ENCODE measurements at regions not wholly inside any gene's neighbourhood (a gene's known extent, or its start where the extent isn't known, plus 50 kb on each side); places are given as distances from the start of the nearest gene placed in this dataset.

DNA sequence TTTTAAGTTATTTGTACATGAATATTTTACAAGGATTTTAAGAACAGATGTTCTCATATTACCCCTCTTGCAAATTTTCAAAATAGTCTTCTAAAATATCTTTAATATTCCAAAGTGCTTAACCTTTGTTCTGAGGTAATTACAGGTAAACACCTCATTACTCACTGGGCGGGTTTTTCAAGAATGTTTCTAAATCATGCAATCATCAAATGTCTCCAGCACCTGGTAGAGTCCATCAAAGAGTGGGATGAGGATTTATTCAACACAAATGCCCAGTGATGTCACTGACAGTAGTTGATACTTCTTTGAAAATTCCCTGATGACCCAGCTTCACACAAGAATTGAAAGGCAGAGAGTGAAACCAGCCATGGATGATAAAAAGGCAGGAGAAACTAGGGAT, 114.4 kb downstream of the SEC61B start:
- TF ChIP-seq, protein P1, sequence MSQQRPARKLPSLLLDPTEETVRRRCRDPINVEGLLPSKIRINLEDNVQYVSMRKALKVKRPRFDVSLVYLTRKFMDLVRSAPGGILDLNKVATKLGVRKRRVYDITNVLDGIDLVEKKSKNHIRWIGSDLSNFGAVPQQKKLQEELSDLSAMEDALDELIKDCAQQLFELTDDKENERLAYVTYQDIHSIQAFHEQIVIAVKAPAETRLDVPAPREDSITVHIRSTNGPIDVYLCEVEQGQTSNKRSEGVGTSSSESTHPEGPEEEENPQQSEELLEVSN (IDR thresholded peaks at IDR 0.05; ENCODE audit: borderline replicate concordance, low read depth), result no peak
- no peak for TF ChIP-seq CHD2 (IDR thresholded peaks at IDR 0.05; ENCODE audit: low read length, partially characterized antibody)
- no peak for TF ChIP-seq POLR2AphosphoS2 (conservative IDR thresholded peaks at IDR 0.05; ENCODE audit: low read length)
- no peak for TF ChIP-seq CBX8 (IDR thresholded peaks at IDR 0.05)
- TF ChIP-seq, protein P2, sequence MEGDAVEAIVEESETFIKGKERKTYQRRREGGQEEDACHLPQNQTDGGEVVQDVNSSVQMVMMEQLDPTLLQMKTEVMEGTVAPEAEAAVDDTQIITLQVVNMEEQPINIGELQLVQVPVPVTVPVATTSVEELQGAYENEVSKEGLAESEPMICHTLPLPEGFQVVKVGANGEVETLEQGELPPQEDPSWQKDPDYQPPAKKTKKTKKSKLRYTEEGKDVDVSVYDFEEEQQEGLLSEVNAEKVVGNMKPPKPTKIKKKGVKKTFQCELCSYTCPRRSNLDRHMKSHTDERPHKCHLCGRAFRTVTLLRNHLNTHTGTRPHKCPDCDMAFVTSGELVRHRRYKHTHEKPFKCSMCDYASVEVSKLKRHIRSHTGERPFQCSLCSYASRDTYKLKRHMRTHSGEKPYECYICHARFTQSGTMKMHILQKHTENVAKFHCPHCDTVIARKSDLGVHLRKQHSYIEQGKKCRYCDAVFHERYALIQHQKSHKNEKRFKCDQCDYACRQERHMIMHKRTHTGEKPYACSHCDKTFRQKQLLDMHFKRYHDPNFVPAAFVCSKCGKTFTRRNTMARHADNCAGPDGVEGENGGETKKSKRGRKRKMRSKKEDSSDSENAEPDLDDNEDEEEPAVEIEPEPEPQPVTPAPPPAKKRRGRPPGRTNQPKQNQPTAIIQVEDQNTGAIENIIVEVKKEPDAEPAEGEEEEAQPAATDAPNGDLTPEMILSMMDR (IDR thresholded peaks at IDR 0.05), result no peak
- no peak for TF ChIP-seq JUN (IDR thresholded peaks at IDR 0.05)
- no peak for TF ChIP-seq POLR2A (IDR thresholded peaks at IDR 0.05; ENCODE audit: low read length)
- no peak for TF ChIP-seq EP300 (IDR thresholded peaks at IDR 0.05)
- TF ChIP-seq RFX5 (IDR thresholded peaks at IDR 0.05), result no peak
- TF ChIP-seq MAFK (IDR thresholded peaks at IDR 0.05; ENCODE audit: partially characterized antibody), result no peak
- TF ChIP-seq, protein P3, sequence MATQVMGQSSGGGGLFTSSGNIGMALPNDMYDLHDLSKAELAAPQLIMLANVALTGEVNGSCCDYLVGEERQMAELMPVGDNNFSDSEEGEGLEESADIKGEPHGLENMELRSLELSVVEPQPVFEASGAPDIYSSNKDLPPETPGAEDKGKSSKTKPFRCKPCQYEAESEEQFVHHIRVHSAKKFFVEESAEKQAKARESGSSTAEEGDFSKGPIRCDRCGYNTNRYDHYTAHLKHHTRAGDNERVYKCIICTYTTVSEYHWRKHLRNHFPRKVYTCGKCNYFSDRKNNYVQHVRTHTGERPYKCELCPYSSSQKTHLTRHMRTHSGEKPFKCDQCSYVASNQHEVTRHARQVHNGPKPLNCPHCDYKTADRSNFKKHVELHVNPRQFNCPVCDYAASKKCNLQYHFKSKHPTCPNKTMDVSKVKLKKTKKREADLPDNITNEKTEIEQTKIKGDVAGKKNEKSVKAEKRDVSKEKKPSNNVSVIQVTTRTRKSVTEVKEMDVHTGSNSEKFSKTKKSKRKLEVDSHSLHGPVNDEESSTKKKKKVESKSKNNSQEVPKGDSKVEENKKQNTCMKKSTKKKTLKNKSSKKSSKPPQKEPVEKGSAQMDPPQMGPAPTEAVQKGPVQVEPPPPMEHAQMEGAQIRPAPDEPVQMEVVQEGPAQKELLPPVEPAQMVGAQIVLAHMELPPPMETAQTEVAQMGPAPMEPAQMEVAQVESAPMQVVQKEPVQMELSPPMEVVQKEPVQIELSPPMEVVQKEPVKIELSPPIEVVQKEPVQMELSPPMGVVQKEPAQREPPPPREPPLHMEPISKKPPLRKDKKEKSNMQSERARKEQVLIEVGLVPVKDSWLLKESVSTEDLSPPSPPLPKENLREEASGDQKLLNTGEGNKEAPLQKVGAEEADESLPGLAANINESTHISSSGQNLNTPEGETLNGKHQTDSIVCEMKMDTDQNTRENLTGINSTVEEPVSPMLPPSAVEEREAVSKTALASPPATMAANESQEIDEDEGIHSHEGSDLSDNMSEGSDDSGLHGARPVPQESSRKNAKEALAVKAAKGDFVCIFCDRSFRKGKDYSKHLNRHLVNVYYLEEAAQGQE (IDR thresholded peaks at IDR 0.05), result no peak
- no peak for TF ChIP-seq BHLHE40 (IDR thresholded peaks at IDR 0.05; ENCODE audit: low read depth, low read length)
- TF ChIP-seq TP53 (CRISPR knock-in tag; IDR thresholded peaks at IDR 0.05), result no peak
